ENCODE measurements at regions not wholly inside any gene's neighbourhood (a gene's known extent, or its start where the extent isn't known, plus 50 kb on each side); places are given as distances from the start of the nearest gene placed in this dataset.

DNA sequence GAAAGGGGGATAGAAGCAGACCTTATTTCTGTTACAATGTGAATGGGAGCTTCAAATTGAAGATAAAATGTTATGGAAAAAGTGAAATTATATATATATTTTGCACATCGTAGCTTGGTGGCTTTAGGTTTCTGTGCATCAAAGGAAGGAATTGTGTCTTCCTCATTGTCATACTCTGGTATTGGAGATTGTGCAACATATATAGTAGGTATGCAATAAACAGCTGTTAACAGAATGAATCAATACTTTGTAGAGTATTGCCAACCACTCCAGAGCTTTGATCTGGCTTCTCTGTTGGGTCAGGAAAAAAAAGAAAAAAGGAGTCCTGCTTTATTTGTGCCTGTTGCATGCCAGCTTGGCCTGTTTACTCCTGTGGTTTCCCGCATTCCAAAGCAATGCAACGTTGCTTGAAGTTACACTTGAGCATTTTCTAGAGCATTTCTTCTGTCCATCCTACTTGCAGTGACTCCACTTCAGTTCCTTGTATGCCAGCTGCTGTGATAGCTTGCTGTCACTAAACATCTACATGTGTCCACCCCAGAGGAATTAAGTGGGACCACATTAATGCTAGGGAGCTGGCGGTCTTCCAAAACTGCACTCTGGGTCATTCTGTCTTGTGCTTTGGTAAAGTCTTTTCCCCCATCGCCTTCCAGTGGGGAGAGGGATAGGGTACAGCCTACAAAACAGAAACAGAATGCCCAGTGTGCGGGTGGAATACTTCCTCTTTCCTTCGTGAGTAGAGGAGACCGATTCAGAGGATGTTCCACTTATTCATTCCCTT is 62.0 kb upstream of the MEF2C start:
- DNase-seq (no peak), ATAC-seq (no peak)
- intact Hi-C loops (cut with DNase I): no loop called here

DNA sequence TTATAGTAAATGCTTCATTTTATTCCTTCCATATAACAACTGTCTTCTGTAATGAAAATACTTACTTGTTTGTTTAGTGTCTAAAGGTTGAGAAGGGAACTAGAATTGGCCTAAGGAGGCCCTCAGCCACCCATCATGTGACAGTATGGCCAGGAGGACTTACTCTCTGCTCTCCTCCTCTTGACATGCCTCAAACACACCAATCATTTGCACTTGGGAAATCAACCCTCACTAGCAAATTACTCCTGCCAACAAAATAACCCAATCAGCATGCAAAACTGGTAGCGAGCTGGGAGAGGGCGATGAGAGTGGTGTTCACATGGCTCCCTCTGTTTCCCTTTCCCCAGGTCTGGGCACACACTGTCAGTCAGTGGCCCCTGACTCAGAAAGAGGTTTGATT is 58.6 kb upstream of the MEF2C start:
- ATAC-seq (no peak), DNase-seq (no peak)
- intact Hi-C loops (cut with DNase I): no loop called here

GRCh38 chr5:88940713-88941112 is 57.7 kb upstream of the MEF2C start:
- ATAC-seq (no peak), DNase-seq (no peak)
- intact Hi-C loops (cut with DNase I): no loop called here

GRCh38 chr5:88939300-88939699 is 56.3 kb upstream of the MEF2C start:
- ATAC-seq (no peak), DNase-seq (no peak)
- intact Hi-C loops (cut with DNase I): no loop called here

GRCh38 chr5:88938488-88938887 is 55.5 kb upstream of the MEF2C start:
- ATAC-seq: no peak
- intact Hi-C loops (cut with DNase I): no loop called here
- no peak for DNase-seq

DNA sequence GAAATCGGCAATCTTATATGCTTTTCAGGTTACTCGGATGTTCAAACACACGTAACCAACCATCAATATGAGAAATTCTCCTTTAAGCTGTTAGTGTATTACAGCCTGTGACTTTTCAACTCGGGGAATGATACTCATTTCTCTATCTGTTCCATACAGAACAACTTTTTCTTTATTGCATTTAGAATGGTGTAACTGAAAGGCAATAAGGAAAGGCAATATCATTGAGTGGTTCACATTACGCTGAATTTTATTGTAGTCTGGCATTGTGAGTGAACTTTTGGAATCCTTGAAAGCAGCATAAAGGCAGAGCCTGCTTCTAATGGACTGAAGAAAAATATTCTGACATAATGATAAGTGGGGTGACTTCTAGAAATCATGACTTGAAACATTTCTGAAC is 54.4 kb upstream of the MEF2C start:
- no peak for ATAC-seq
- intact Hi-C loops (cut with DNase I): no loop called here
- DNase-seq: no peak

DNA sequence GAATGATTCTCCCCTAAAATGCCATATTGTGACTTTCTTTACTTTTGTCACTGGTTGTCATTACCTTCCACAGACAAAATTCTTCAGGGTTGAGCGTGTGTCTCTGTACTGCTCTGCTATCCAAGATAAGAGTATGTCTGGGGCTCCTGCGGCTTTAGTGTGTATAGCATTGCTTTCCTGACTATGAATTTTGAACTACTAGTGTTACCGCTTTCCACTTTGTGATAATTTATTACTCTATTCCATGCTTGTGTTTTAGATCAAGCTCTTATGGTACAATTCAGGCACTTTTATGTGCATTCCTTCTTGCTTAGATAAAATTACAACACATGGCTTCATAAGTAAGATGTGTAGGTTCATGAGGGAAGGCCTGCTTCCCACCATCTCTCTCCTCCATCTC is 51.5 kb upstream of the MEF2C start:
- no peak for ATAC-seq
- intact Hi-C loops (cut with DNase I): no loop called here
- no peak for DNase-seq

Small RNAs in the stretch of these regions (microRNA-seq; reads per million reads assigned to microRNA genes)
- gene MIR3660: 0 reads per million in 2 donors
